GM21360 (cell line): ENCODE measurements at regions not wholly inside any gene's neighbourhood (a gene's known extent, or its start where the extent isn't known, plus 50 kb on each side); places are given as distances from the start of the nearest gene placed in this dataset.

ENCODE experiments used
- ATAC-seq: cut with Tn5 transposase; IDR thresholded peaks from one replicate; pipeline ENCODE4 v1.9.1; 2021; ENCODE audit warnings: mild to moderate bottlenecking, moderate library complexity; ENCODE audit not compliant: unreplicated experiment

DNA sequence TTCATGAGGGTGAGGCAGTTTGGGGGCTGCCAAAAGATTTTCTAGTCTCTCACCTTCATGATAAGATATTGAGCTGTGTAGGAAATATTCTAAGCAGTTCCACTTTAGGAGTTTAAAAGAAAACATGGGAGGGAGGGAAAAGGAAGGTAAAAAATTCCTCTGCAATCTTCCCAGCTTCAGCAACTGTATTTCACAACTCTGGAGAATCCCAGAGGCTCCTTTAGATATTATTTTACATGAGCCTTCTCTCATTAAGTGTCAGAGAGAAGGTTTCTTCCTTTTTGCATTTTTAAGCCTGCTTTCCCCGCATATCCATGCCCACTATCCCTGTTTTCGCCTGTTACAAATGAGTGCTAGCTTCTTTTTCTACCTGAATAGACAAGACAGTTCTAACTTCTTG is 289.4 kb downstream of the CHRM3 start:
- ATAC-seq = no peak

DNA sequence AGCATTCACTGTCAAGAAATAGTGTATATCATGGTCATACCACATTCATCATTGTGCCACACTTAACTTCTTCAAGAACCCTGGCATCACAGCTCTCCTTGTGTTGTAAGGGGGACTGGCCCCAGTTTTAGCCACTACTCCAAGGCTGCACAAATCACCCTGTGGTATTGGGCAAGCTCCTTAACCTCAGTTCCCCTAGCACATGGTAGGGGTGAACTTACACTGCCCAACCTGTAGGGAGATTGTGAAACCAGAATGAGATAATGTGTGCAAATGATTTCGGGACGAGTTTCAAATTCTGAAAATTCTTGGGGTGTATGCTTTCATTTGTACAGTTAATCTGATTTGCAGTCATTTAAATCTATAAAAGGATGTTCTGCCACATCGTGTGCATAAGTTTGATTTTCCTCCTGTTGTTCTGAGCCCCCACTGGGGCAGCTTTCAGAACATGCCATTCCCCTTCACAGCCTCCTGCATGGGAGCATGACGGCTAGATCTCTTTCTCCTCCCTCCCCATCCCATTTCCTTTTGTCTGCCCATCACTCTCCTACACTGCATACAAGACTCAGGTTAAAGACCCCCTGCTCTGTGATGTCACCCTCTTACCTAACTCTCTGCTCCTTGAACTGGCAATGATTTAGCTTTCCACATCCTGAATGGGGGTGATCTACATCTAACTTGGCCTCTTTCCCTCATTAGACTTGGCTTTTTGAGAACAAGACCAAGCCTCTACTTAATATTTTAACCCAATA is 290.3 kb downstream of the CHRM3 start:
- no peak for ATAC-seq

DNA sequence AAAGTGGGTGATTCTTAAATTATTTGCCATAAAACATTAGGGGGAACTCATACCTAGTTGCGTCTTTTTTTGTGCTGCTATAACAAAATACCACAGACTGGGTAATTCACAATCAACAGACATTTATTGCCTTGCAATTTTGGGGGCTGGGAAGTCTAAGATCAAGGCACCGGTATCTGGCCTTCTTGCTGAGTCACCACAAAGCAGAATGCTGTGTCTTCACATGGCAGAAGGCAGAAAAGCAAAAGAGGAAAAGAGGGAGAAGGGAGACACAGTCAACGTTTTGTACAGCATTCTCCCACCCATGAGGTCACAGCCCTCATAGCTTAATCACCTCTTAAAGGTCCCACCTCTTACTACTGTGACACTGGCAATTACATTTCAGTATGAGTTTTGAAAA is 291.0 kb downstream of the CHRM3 start:
- no peak for ATAC-seq

DNA sequence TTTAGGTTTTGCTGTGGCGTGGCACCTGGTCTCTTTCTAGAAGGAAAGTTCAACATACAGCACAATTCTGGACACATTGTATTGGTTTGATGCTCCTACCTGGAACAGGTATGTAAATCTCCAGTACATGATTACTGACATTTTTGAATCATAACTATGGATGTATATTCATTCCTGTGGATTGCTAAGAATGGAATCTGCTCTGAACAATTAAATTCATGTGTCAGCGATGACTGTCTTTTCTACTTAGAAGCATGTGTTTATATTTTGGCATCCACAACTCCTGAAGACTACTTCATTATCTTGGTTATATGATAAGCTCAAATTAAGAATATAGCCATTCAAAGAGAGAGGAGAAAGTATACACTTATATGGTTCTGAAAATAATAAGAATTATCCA is 291.8 kb downstream of the CHRM3 start:
- no peak for ATAC-seq

DNA sequence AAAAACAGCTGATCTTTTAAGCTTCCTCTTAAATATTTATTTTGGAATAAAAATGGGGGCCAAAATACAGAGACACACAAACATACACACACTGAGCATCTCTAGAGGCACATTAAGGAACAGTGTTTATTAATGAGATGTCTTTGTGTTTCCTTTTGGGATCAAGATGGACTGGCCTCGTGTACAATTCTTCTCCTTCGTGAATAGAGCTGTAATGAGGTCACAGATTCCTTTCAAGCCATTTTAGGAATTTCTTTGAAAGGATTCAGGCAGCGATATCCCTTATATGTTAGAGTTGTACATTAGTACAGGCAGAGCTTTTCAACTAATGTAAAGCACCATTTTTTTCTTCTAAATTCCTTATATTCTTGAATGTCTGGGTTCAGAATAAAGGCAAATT is 295.7 kb downstream of the CHRM3 start:
- no peak for ATAC-seq

DNA sequence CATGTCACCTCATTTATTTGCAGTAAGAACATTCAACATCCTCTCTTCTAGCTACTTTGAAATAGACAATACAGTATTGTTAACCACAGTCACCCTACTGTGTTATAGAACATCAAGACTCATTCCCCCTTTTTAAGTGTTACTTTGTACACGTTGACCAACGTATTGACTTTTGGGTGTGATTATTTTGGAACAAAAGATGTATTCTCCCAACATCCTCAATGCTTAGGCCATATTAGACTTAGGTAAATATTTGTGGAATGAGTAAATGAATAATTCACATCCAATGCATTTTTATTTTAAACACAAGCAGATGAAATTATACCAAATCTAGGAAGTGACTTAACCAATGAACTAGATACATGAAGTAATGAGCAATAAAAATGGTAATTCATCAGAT is 296.6 kb downstream of the CHRM3 start:
- ATAC-seq = no peak

DNA sequence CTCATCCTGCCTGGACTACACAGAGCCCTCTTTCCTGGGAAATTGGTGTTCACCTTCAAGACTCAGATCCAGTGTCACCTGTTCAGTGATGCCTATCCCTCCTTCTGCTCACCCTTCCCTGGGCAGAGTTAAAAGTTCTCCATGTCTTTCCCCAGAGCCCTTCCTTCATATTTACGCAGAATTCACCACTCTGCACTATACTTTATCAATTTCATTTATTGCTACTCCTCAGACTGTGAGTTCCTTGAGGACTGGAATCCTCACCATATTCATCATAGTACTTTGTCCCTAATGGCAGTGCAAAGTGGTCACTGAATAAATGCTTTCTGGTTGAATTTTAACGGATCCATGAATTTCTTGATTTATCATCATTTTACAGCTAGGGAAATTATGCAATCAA is 300.0 kb downstream of the CHRM3 start:
- ATAC-seq = no peak

DNA sequence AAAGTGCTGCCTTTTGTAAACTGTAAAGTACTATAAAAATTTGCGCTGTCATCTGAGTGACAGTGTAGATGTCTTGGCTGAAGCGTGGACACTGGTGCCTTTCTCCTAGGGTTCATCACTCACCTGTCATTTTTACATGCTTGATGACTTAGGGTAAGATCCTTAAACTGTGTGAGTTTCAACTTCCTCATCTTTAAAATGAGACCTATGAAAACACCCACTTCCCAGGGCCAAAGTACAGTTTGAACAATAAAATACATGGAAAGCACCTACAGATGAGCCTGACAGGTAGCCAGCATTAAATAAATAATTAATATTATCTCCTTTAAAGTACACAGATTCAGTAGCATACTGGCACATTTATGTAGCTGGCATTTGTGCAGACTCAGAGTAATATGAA is 309.9 kb downstream of the CHRM3 start:
- no peak for ATAC-seq

DNA sequence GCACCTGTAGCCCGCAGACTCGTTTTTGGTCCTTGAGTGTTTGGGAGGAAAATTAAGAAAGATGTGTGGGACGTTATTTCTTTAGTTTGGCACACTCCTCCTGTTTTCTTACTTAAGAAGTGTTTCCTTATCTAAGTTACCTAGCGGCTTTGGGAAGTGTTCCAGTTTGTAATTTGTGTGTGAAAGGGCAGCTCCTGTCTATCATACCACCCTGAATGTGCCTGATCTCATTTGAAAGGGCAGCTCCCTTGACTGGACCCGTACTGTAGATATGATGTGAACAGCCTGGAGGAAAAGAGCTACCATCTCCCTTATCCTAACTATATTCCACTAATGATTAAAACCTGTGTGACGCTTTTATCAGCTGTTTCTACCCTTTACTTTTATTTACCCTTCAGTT is 314.3 kb downstream of the CHRM3 start:
- no peak for ATAC-seq

DNA sequence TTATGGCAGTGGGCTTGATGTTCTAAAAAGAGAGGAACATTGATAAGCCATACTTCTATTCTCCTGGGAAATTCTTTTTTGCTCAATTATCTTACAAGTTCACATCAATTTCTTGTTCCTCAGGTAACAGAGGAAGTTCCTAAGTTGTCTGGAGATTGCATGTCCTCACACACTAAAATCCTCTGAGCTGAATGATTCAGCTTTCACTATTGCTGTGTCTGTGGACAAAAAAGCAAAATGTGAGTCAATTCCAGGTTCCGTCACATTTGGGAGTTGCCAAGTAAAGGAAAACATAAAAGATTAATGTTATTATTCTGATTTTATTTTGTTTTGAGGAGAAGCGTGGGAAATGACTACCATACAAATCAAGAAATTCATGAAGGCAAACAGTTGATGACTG is 316.7 kb downstream of the CHRM3 start:
- ATAC-seq = no peak

DNA sequence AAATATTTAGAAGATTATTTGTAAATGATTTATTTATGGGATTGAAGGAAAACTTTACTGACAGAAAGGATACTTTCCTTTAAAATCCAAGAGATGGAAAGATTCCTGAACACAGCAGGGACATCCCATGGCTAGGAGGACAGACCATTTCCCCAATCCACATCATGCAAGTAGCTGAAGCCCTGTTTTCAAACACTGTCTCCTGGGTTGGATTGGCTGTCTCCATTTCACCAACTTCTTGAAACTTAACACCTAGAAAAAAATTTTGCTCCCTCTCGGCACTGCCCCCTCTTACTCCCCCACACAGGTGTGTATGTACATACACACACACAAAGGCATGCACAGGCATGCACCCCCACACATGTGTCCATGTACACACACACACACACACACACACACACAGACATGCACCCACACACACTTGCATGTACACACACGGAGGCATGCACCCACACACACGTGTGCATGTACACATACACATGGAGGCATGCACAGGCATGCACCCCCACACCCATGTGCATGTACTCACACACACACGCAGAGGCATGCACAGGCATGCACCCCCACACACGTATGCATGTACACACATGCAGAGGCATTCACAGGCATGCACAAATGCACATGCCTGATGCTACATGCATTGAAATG is 320.0 kb downstream of the CHRM3 start:
- ATAC-seq = no peak

DNA sequence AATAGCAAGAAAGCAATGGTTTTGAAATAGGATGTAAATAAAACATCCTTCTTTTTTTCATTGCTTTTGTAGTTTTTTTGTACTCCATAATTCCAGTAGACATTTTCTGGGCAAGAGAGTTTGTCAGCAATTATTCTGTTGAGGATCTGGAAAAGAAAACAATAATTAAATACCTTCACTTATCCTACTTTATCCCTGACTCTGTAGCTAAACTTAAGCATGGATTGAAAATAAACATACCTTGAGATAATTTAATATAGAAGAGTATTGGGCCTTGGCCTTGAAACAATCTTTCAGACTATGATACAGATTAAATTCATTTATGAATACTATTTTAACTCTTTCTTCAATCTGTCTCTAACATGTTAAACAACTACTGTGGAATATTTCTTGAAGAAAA is 321.2 kb downstream of the CHRM3 start:
- ATAC-seq = no peak

DNA sequence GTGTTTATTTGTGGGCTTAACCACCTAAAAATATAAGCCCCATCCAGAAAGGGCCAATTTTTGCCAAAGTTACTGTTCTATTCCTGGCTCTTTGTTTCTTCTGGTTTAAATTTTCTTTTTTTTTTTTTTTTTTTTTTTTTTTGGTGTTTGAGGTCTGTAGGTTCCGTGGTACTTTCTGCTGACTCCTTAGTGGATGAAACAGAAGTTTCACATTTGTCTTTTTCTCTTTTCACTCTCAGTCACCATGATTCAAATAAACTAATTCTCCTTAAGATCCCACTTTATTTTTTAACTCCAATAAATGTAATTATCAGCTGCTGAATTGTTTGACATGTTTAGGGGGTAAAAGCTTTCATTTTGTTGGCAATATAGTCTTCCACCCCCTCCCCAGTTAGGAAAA is 322.3 kb downstream of the CHRM3 start:
- no peak for ATAC-seq

DNA sequence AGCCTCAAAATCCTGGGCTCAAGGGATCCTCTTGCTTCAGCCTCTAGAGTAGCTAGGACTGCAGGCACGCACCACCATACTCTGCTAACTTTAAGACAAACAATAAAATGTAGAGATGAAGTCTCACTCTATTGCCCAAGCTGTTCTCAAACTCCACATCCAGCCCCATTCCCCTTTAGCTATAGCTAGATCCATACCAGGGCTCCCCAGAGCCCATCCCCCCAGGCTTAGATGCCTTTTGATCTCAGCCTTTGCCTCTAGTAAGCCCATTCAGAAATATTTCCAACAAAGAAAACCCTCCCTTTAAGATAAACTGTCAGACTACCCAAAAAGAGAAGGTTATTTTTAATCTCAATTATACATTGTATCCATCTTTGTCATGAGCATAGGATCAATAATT is 325.4 kb downstream of the CHRM3 start:
- ATAC-seq = no peak

DNA sequence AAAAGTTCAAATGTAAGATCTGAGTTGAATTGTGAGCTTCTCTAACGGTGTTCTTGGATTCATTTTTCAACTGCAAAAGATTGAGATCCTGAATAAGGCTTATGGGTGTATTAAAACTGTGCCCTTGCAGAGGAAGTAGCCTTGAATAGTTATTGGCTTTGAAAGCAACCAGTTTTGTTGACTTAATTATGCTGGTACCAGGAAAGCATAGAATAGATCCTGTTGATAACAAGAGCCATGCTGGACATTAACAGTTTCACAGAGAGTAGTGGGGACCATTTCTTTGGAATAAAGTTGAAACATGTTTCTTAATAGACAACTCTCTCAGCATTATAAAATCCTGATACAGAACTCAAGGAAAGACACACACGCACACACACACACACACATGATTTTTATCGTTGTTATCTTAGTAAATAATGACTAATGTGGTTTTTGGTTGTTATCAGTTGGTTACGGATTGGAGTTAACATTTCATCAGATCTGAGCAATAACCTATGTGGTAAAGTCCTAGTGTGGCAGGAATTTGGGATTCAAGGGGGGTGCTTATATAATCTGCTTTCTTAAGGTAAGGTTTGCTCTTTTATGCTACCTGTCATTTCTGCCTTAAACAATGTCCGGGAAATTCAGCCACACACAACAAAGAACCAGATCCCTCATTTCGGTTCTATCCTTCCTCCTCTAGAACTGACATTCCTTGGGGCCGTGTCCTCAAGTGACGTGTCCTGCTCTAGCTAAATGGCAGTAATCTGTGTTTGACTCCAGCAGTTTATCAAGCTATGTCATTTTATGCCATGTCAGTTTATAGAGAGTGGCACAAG is 330.9 kb downstream of the CHRM3 start:
- ATAC-seq = no peak

DNA sequence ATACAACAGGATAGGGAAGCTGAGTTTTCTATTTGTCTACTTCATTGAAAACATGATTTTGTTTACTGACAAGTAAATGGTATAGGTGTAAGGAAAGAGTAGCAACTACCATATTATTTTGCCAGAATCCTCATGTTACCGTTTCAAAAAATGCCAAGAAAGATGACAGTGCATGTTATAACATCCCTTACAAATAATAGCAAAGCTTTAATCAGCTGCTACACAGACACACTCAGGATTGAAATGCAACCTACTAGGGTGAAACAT is 331.5 kb downstream of the CHRM3 start:
- no peak for ATAC-seq

DNA sequence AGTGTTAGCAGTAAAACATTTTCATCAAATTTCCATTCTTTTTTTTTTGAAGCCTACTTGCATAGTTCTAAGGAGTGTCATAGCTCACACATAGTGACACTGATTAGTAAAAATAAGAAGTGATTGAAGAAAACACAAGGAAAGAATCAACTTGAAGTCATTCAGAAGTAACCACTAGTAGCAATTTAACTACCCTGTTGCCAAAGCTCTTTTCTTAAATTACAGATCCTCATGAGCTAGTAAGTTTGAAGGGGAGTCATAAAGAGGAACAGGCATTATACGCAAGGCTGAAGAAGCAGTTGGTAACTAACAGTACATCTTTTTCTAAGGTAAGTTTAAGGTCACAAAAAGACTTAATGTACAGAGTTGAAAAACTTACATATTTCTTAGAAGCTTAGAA is 332.2 kb downstream of the CHRM3 start:
- ATAC-seq = no peak

DNA sequence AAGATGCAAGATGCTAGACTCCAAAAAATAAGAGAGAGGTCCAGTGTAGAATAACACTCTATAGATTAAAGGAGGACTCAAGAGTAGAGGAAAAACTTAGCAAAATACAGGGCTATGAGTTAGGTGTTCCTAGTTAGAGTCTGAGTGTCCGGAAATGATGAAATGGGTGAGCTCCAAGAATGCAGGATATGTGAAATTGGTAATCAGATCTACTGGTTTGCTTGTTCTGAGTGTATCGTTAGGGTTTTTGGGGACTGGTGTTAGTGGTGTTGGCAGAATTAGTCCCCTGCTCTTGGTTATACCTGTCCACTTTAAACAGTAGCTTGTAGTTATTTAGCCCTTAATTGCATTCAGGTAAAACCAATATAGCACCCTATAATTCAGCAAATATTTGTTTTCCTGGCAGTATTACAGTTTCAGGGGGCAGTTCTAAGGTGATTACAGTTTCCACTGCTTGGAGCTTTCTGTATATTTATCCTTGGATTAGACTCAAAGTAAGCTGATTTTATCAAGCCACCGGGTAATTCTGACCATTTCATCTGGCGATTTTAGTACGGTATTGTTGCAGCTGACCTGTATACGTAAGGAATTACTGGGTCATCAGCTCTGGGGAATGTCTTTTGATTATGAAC is 332.7 kb downstream of the CHRM3 start:
- no peak for ATAC-seq

DNA sequence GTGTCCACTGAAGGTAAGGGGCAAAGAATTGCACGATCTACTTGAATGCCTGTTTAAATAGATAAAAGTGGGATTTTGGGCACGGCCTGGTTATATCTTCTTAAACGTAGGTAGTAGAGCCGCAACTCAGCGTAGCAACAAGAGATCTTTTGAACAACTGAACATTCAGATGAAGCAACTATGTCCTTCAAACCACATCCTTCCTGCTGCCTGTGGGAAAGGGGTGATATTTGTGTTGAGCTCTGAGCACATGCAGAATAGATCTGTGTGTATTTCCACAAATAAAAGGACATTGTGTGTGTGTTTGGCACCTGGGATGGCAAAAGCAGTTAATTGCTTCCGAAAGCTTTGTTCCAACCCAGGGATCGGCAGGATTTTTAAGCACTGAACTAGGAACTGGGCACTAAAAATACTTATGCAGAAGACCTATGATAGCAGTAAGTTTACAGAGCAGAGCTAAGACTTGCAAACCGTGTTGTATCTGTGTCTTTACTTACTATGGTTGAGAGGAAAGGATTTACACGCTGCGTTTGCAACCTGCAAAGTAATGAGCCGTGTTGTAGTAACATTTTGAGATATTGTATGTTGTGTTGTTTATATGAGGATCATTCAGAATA is 333.4 kb downstream of the CHRM3 start:
- ATAC-seq = no peak

DNA sequence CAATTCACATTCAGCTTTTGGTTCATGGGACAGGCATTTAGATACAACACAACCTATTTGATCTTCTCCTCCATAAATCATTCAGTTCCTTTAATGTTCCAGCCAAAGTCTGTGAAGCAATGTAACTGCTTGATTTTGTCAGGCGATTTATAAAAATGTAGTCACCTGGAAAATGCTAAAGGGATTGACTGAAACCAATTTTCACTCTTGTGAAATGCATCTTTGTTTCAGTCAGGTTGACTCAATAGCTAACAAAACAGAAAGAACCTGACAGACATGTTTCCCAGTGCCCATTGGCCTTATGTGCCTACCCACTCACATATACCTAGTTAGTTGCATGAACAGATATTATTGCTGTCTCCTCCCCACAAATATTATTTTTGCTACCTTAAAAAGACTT is 335.7 kb downstream of the CHRM3 start:
- ATAC-seq = no peak

DNA sequence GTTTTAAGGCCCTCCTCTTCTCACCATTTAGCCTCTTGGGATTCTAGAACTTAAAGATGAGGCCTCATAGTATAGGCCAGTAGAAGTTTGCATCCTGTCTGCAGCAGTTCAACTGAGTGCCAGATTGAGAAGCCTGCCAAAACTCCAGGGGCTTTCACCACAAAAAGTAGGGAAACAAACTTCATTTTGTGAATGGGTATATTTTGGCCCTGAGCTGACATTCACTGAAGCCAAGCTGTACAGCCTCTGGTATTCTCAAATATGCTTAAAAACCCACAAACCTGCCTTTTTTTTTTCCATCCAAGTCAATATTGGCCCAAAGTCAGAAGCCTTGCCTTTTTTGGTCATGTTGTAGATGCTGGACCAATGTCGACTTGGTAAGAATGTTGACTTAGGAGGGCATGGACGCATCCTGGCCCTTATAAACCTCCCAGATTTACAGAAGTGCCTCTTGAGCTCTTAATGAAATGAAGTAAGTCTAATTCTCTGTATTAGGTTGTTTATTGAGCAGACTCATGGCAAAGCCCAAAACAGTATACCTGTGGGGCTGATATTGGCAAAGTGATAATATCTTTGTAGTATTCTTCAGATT is 337.5 kb downstream of the CHRM3 start:
- no peak for ATAC-seq
